ENCODE measurements at regions not wholly inside any gene's neighbourhood (a gene's known extent, or its start where the extent isn't known, plus 50 kb on each side); places are given as distances from the start of the nearest gene placed in this dataset.

GRCh38 chr2:184206045-184206444 is 392.3 kb upstream of the ZNF804A start:
- H3K27me3 ChIP-seq (ENCODE audit: insufficient read depth) = no peaks in the 10 kb centered on the region
- Mint-ChIP-seq H3K4me3 (no peak overlapping the region), H3K27me3 (ENCODE audit: insufficient read depth, low read depth, poor library complexity) (no peaks in the 10 kb centered on the region), H3K36me3 (ENCODE audit: low read depth) (no peaks in the 10 kb centered on the region), H3K9me3 (no peaks in the 10 kb centered on the region), H3K4me1 (no peaks in the 10 kb centered on the region), H3K27ac (no peak overlapping the region)
- no peaks in the 10 kb centered on the region for H3K79me2 ChIP-seq (replicated peaks; ENCODE audit: insufficient read depth)
- no peak overlapping the region for H3K4me2 ChIP-seq
- no peak overlapping the region for H3K27ac ChIP-seq (ENCODE audit: low read depth)
- no peak overlapping the region for H2AFZ ChIP-seq
- no peaks in the 10 kb centered on the region for H3K4me1 ChIP-seq (ENCODE audit: insufficient read depth)
- H3K4me3 ChIP-seq = no peak overlapping the region
- no peaks in the 10 kb centered on the region for H4K20me1 ChIP-seq (replicated peaks; ENCODE audit: insufficient read depth)
- H3K9me2 ChIP-seq (ENCODE audit: insufficient read depth) = no peaks in the 10 kb centered on the region
- no peaks in the 10 kb centered on the region for H3F3A ChIP-seq (replicated peaks; ENCODE audit: low read depth)
- no peaks in the 10 kb centered on the region for H3K36me3 ChIP-seq (ENCODE audit: insufficient read depth)
- ATAC-seq (no peak), DNase-seq (ENCODE audit: low spot score) (no peak)
- TF ChIP-seq JUNB (IDR thresholded peaks at IDR 0.05; ENCODE audit: unreplicated experiment) (no peak), ZNF331 (CRISPR knock-in tag; IDR thresholded peaks at IDR 0.05; ENCODE audit: low read depth) (no peak), EZH2phosphoT487 (IDR thresholded peaks at IDR 0.05; ENCODE audit: unreplicated experiment) (no peak), EZH2 (IDR thresholded peaks at IDR 0.05; ENCODE audit: low read depth, unreplicated experiment) (no peak), NANOG (IDR thresholded peaks at IDR 0.05; ENCODE audit: borderline replicate concordance) (no peak), CREB1 (CRISPR knock-in tag; IDR thresholded peaks at IDR 0.05; ENCODE audit: low read depth) (no peak), STAT1 (IDR thresholded peaks at IDR 0.05; ENCODE audit: unreplicated experiment) (no peak), REST (IDR thresholded peaks at IDR 0.05; ENCODE audit: unreplicated experiment) (no peak), POLR2AphosphoS5 (IDR thresholded peaks at IDR 0.05; ENCODE audit: low read depth) (no peak), CTCF (conservative IDR thresholded peaks at IDR 0.05; ENCODE audit: low read depth in 2 of 2) (no peak), ZNF114 (CRISPR knock-in tag; IDR thresholded peaks at IDR 0.05) (no peak)
- TF ChIP-seq, protein P1, sequence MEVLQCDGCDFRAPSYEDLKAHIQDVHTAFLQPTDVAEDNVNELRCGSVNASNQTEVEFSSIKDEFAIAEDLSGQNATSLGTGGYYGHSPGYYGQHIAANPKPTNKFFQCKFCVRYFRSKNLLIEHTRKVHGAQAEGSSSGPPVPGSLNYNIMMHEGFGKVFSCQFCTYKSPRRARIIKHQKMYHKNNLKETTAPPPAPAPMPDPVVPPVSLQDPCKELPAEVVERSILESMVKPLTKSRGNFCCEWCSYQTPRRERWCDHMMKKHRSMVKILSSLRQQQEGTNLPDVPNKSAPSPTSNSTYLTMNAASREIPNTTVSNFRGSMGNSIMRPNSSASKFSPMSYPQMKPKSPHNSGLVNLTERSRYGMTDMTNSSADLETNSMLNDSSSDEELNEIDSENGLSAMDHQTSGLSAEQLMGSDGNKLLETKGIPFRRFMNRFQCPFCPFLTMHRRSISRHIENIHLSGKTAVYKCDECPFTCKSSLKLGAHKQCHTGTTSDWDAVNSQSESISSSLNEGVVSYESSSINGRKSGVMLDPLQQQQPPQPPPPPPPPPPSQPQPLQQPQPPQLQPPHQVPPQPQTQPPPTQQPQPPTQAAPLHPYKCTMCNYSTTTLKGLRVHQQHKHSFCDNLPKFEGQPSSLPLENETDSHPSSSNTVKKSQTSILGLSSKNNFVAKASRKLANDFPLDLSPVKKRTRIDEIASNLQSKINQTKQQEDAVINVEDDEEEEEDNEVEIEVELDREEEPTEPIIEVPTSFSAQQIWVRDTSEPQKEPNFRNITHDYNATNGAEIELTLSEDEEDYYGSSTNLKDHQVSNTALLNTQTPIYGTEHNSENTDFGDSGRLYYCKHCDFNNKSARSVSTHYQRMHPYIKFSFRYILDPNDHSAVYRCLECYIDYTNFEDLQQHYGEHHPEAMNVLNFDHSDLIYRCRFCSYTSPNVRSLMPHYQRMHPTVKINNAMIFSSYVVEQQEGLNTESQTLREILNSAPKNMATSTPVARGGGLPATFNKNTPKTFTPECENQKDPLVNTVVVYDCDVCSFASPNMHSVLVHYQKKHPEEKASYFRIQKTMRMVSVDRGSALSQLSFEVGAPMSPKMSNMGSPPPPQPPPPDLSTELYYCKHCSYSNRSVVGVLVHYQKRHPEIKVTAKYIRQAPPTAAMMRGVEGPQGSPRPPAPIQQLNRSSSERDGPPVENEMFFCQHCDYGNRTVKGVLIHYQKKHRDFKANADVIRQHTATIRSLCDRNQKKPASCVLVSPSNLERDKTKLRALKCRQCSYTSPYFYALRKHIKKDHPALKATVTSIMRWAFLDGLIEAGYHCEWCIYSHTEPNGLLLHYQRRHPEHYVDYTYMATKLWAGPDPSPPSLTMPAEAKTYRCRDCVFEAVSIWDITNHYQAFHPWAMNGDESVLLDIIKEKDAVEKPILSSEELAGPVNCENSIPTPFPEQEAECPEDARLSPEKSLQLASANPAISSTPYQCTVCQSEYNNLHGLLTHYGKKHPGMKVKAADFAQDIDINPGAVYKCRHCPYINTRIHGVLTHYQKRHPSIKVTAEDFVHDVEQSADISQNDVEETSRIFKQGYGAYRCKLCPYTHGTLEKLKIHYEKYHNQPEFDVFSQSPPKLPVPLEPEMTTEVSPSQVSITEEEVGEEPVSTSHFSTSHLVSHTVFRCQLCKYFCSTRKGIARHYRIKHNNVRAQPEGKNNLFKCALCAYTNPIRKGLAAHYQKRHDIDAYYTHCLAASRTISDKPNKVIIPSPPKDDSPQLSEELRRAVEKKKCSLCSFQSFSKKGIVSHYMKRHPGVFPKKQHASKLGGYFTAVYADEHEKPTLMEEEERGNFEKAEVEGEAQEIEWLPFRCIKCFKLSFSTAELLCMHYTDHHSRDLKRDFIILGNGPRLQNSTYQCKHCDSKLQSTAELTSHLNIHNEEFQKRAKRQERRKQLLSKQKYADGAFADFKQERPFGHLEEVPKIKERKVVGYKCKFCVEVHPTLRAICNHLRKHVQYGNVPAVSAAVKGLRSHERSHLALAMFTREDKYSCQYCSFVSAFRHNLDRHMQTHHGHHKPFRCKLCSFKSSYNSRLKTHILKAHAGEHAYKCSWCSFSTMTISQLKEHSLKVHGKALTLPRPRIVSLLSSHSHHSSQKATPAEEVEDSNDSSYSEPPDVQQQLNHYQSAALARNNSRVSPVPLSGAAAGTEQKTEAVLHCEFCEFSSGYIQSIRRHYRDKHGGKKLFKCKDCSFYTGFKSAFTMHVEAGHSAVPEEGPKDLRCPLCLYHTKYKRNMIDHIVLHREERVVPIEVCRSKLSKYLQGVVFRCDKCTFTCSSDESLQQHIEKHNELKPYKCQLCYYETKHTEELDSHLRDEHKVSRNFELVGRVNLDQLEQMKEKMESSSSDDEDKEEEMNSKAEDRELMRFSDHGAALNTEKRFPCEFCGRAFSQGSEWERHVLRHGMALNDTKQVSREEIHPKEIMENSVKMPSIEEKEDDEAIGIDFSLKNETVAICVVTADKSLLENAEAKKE (CRISPR knock-in tag; IDR thresholded peaks at IDR 0.05) = no peak

All from GM23338 (cell line).